NCI-H1694 treated with DMSO at 0.1 percent for 48 hours (cell line): ENCODE measurements at regions not wholly inside any gene's neighbourhood (a gene's known extent, or its start where the extent isn't known, plus 50 kb on each side); places are given as distances from the start of the nearest gene placed in this dataset.

Experiments used
- DNase-seq: peaks from one replicate; lab custom pipeline; 2025; lab: John Stamatoyannopoulos, UW

DNA sequence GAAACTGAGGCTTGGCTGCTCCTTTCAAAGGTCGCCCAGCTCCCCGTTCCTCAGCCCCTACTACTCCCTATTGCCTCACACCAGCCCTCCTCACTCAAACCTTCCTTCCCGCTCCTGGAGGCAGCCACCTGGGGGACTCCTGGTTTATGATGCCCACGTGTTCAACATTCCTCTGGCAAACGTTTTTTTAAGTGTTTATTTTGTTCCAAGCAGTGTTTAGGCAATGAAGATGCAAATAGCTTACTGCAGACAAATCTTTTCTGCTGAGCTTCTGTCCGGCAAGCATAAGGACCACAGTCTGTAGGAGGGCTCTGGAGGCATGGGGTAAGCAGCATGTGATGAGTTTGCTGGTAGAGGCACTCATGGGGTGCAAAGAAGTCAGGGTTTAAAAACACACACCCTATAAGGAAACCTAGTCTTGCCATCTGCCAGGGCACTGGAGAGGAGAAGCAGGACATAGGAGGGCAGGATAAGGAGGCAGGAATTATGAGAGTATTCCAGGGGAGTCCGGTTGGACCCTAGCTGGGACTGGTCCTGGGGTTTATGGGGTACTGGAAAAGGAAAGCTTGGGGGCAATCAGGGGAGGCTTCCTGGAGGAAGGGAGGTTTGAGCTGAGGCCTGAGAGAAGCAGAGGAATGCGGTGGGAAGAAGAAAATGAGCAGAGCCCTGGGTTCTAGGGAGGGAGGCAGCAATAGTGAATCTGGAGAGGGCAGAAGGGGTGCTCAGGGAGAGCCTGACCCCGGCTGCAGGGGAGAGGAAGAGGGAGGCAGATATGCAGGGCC, 123.3 kb downstream of the NCOR2 start:
- DNase-seq: no peak

DNA sequence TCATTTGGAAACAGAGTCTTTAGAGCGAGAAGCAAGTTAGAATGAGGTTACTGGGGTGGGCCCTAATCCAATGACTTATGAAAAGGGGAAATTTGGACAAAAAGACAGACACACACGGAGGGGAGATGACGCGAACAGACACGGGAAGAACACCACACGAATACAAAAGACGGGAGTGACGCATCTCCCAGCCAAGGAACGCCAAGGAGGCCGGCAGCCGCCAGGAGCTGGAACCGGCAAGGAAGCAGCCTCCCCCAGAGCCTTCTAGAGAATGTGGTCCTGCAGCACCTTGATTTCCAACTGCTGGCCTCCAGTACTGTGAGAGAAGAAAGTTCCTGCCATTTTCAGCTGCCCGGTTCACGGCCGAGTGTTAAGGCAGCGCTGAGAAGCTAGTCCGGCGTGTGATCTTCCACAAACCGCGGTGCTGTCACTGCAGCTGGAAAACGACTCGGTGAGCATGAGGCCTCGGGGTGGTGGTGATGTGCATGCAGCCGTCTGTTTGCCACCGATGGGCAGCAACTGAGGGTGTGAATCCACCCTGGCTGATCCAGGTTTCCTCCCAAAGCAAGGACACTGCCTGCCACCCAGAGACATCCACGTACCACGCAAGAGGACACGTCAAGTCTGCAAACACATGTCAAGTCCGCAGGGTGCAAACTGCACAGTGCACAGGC, 124.5 kb downstream of the NCOR2 start:
- DNase-seq: no peak

DNA sequence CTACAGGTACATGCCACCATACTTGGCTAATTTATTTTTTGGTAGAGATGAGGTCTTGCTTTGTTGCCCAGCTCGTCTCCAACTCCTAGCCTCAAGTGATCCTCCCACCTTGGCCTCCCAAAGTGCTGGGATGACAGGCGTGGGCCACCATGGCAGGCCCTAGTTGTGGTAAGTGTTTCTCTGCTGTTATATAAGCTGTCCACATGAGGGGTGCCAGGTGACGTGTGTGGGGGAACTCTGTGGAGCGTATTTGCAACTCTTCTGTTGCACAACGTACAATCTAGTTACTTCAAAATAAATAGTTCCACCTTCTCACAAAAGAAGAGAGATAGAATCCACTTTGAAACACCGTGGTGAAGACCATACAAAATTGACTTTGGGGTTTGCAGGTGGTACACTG, 125.1 kb downstream of the NCOR2 start:
- no peak for DNase-seq

DNA sequence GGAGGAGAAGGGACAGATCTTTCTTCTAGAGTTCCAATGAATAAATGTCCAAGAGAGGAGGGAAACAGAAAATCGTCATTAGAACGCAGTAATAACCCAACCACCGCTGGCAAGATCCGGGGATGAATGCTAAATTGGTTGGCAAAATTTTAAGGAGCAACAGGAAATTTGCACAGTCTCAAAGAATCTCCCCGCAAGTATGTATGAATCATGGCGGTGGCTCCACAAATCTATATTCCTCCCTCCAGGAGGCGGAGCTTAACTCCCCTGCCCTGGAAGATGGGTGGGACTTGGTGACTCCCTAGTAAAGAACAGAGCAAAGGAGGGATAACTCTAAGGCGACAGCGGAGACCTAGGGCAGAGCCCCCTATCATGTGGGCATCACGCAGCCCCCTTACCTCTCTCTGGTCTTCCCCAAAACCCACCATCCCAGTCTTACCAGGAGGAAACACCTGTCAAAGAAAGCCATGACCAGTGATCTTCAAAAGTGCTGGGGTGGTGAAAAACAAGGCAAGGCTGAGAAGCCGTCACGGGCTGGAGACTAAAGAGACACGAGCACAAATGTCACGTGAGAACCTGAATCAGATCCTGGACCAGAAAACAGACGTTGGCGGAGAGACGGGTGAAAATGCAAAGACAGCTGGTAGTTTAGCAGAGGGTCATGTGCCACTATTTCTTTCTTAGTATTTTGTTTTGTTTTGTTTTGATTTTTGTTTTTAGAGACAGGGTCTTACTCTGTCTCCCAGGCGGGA, 125.8 kb downstream of the NCOR2 start:
- no peak for DNase-seq

DNA sequence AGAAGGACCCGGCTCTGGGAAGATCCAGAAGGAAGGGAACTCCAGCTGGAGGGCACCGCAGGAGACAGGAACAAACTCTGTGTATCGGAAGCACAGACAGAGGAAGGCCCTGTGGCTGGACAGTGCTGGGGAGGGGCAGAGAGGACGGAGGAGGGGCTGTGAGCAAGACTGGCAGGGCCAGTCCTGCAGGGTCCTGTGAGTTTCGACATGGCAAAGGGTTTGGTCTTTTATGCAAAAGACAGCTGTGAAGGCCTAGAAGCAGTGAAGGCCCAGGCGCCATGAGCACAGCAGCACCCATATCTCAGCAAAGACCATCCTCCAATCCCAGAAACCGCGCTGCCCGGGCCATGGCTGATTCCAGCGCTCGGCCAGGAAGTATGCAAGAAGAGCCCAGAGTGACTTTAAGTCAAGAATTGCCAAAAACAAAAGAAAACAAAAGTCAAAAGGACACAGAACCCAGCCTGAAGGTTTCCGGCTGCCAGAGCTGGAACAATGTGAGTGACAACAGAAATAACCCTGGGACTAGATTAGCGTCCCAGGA, 126.5 kb downstream of the NCOR2 start:
- DNase-seq: no peak

DNA sequence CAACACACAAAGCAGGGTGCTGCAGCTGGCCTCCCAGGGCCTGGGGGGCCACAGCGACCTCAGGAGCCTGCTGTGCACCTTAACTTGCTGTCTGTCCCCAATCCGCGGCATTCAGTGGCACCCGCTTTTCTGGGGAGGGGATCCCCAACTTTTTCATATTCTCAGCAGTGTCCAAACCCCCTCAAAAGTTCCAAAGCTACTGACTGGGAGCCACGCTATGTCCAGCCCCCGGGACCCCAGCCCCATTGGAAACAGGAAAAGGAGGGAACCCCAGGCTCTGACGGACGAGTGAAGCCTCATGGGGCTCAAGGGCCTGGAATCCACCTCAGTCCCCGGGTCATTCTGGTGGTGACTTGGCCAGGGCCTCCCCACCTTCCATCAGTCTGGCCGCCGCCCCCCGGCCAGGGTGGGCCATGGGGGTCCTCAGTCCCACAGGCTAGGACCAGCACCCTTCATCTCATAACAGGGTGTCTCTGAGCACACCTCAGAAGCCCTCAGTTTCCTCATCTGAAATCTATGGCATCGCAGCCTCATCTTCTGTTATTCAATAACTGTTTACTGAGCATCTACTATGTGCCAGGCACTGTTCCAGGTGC, 127.3 kb downstream of the NCOR2 start:
- DNase-seq: no peak

DNA sequence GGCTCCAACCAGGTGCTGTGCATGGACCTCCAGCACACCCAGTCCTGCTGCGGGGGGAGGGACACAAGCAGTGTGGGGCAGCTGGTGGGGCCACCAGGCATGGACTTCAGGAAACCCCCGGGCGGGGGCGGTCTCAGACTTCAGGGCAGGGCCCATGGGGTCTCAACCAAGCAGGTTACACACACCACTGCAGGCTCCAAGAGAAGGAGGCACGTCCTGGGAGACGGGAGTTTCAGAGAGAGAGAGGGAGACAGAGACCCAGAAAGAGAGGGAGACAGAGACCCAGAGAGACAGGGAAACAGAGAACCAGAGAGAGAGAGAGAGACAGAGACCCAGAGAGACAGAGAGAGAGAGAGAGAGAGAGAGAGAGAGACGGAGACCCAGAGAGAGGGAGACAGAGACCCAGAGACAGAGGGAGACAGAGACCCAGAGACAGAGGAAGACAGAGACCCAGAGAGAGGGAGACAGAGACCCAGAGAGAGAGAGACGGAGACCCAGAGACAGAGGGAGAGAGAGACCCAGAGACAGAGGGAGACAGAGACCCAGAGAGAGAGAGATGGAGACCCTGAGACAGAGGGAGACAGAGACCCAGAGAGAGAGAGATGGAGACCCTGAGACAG, 128.9 kb downstream of the NCOR2 start:
- no peak for DNase-seq

DNA sequence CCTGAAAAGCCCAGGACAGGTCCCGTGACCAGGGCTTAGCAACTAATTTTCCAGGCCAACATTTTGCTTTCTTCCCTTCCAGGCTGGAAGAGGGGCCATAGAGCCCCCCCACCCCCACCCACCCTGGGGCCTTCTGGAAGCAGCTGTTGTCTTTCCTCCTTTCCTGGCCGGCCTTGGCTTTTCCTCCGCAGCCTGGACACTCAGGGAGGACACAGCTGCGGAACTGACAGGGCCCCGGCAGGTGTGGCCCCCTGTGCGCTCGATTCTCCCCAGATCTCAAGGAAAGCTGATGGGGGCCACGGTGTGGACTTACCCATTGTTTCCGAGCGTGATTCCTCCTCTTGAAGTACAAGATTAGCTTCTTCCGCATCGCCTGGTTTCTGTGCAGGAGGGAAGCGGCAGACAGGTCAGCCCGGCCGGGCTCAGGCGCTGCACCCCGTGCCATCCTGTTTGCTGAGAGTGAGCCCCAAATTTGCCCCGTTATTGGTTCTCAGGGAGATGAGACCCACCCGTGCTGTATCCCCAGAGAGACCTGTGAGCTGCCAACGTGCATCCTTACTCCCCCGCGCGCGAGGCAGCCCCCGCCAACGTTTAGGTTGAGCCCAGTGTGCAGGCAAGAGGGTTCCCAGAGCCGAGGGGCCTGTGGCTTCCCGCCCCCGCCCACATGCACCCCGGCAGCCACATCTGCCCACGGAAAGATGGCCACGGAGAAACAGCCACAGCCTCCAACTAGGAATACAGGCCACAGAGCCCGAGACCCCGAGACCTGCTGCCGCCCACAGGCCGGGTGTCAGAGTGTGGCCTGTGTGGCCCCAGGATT, 129.6 kb downstream of the NCOR2 start:
- DNase-seq: no peak

DNA sequence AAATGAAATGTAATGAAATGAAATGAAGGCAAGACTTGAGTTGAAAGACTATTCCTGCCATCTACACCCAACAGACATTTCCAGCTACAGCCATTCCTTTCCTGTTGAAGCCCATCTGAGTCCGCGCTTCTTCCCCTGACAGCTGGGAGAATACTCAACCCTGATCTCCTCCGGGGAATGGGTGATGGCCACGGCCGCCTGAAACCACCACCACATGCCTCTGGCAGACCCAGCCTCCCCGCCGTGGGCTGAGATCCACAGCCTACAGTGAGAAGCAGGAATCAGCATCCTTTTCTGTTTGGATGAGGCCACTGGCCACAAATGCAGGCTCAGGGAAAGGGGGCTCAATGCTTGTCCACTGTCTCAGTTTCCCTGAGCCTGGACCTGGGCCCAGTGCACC, 130.3 kb downstream of the NCOR2 start:
- DNase-seq: no peak

DNA sequence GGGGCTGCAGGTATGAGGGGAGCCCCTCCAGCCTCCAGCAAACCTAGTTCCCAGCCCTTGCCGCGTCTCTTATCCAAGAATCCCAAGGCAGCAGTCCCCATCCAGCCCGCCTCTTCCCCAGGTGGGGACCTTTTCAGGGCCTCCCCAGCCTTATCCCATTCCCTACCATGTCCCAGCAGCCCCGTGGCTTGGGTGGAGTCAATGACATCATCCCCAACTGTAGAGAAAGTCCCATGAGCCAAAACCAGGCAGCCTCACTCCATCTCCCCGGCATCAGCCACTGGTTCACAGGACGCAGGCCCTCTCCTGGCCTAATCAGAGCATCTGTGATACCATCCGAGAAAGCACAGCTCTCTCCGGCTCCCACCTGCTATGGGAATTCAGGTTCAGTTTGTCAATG, 131.0 kb downstream of the NCOR2 start:
- DNase-seq: no peak

DNA sequence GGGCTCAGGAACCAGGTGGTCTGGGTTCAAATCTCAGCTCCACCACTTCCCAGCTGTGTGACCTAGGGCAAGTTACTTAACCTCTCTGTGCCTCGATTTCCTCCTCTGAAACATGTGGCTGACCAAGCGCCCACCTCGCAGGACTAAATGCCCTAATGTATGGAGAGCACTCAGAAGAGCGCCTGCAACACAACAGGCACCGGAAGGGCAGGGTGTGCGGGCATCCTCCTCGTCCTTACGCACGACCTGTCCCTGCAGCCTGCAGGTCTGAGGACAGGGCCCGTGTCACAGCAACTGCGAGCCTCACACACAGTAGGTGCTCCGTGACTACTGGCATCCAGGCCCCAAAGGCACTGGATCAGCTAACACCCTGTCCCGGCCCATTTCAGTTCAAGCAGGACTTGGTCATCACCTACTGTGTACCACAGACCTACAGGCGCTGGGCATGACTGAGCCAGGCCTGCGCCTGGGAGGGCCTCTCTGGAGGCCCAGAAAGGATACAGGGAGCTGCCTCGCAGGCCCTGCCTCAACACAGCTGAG, 131.5 kb downstream of the NCOR2 start:
- no peak for DNase-seq

DNA sequence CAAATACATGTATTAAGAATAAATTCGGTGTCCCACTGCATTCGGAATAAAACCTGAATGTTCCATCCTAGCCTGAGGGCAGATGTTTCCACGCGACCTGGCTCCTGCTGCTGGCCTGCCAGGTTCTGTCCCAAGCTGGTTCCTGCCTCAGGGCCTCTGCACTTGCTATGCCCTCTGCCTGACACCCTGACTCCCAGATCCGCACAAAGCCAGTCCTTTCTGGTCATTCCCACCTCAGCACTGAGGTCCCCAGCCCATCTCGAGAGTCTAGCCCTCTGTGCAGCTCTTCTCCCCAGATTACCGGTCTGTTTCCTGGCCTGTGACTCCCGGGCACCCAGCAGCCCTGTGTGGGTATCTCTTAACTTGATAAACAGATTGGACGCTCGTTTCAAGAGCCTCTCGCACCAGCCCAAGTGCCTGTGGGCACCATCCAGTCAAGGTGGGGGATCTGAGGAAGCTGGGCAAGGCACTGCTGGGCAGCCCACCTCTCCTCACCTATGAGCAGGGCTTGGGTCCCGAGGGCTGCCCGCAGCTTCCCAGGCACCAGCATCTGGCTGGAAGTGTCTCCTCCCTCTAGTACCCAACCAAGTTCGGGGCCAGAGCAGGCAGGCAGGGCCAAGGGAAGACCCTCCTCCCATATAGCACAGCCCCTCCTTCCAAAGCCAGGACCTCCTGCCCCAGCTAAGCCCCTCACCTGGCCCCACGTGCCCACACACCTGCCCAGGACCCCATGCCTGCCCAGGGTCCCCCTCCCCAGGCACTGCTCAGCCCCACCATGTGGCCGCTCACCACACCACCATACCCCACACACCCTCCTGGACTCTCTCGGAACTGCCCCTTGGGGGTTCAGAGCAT, 132.2 kb downstream of the NCOR2 start:
- DNase-seq: no peak

DNA sequence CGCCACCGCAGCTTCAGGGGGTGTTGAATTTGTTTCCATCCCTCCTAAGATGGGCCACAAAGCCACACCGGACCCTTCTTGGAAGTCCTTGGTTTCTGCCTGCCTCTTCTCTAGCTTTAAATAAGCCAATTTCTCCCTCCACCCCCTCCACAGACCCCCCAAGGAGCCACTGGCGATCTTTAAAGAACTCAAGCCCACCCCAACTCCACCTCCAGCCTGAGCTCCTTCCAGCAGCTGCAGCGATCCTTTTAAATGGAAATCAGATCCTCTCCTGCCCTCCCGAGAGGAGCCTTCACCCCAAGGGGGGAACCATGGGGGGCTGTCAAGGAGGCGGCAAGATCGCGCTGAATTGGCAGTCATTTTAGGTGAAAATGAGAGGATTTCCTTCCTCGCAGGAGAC, 133.1 kb downstream of the NCOR2 start:
- no peak for DNase-seq

DNA sequence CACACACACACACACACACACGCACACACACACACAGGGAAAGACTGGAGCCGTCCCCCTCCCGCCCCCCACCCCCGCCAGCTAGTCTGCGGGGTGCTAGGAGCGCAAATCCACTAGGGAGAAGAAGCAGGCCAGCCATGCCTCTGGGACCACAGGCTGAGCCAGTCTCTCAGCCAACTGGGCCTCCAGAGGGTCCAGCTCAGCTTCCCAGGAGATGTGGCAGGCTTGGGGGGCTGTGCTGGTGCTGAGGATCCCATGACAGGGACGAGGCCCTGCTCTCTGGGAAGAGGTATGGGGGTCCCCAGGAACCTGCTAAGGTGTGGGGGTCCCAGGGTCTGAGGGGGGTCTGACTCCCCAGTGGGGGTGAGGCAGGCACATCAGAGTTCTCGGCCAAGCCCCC, 133.5 kb downstream of the NCOR2 start:
- no peak for DNase-seq

DNA sequence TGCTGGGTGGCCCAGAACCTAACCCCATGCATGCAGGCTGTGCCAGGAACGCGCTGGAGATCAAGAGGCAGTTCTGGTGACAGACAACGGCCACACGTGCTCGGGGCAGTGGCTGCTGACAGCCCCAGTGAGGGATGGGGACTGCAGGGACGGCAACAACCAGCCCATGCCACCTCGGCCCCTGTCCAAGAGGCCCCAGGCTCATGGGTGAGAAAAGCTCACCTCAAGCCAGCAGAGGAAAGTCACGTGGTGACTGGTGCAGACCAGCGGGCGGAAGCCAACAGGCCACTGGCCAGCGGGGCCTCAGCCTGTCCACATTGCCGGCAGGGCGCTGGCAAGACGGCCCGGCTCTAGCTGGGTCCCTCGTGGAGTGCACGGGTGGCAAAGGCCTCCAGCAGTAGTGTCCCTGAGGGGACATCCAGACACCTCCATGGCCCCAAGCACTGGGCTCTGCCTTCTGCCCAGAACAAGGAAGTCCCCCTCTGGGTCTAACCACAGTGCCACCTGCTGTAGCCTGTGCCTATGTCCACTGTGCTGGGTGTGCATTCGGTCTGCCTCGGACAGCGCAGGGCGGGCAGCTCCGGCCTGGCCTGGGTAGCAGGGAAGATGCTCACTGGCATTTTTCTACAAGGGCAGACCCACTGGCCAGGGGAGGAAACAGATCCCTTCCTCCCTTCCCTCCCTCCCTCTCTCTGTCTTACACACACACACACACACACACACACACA, 134.1 kb downstream of the NCOR2 start:
- DNase-seq: no peak

DNA sequence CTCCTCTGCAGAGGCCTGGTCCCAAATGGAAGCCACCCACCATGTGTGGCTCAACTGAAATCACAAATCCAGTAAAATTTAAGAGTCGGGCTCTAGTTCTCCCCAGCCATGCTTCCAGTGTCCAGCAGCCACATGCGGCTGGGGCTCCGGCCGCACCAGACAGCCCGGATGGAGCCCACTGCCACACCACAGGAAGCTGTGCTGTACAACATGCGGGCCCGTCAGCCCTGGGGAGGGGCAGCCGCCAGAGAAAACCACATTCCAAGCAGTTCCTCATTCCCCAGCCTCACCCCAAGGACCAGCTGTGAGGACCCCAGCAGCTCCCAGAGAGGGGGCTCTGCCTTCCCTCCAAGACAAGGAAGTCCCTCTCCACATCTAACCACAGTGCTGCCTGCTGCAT, 135.0 kb downstream of the NCOR2 start:
- no peak for DNase-seq

DNA sequence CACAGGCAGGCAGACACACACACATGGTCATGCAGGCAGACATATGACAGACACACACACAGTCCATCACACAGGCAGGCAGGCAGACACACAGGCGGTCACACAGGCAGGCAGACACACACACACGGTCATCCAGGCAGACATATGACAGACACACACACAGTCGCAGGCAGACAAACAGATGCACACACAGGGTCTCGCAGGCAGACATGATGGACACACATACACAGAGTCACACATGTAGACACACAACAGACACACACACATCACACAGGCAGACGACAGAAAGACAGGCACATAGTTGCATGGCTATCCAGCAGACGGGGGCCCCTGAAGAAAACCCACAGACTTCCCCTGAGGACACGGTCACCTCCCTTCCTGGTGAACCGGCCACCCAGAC, 135.4 kb downstream of the NCOR2 start:
- no peak for DNase-seq

DNA sequence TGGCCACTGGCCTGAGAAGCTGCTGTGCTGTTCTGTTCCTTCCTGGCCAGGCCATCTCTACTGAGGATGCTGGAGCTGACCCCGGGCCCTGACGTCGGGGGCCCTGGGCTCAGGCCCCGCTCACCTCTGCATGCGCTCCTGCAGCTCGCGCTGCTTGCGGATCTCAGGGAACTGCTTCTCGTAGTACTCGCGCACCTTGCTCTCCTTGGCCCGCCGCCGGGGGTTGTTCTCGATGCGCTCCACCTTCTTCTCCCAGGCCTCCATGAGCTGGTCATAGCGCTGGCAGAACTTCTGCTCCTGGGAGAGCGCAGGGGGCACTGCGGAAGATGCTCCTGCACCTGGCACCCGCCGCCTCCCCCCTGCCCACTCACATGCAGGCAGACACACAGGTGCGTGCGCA, 135.6 kb downstream of the RFLNA start:
- DNase-seq: no peak

DNA sequence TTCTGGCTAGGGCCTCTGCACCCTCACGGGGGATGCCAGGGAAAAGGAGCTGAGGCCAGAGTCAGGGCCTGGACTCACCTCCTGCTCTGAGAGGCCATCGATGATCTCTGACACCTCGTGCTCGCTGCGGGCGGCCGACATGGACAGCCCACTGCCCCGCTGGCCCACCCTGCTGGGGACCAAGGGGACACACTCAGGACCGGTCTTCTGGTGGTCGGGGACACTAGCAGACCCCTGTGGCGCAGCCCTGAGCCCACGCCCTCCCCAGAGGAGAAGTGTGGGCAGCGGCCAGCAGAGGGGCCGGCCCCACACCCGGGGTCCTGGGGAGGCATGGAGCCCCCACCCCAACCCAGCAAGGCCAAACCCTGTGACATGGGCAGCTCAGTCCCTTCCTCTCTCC, 134.6 kb downstream of the RFLNA start:
- DNase-seq: no peak
